ENCODE measurements at regions not wholly inside any gene's neighbourhood (a gene's known extent, or its start where the extent isn't known, plus 50 kb on each side); places are given as distances from the start of the nearest gene placed in this dataset.

- H3K4me1 Mint-ChIP-seq (ENCODE audit: low read depth): no peaks in the 10 kb centered on the region
- no peak overlapping the region for H3K4me3 Mint-ChIP-seq (ENCODE audit: low read depth)
- no peak overlapping the region for H3K27ac Mint-ChIP-seq
- DNase-seq (ENCODE audit: low spot score): no peak
- no peaks in the 10 kb centered on the region for H3K36me3 Mint-ChIP-seq (ENCODE audit: low read depth)
- intact Hi-C loops (cut with micrococcal nuclease): no loop called here
- H3K9me3 Mint-ChIP-seq: peaks cover 28% of the 10 kb centered on the region
- H3K27me3 Mint-ChIP-seq (ENCODE audit: low read depth): no peaks in the 10 kb centered on the region
Observed at GRCh38 chr2:139854769-139855483, 1074.7 kb upstream of the NXPH2 start.

GRCh38 chr2:139850254-139850890 lies 1070.2 kb upstream of the NXPH2 start:
- Mint-ChIP-seq H3K4me1 (ENCODE audit: low read depth) (no peaks in the 10 kb centered on the region), H3K36me3 (ENCODE audit: low read depth) (no peaks in the 10 kb centered on the region), H3K4me3 (ENCODE audit: low read depth) (no peak overlapping the region), H3K27me3 (ENCODE audit: low read depth) (no peaks in the 10 kb centered on the region), H3K9me3 (peaks cover 33% of the 10 kb centered on the region), H3K27ac (no peak overlapping the region)
- no peak for DNase-seq (ENCODE audit: low spot score)
- intact Hi-C loops (cut with micrococcal nuclease): no loop called here

GRCh38 chr2:139836769-139837168 lies 1056.6 kb upstream of the NXPH2 start:
- peaks cover 29% of the 10 kb centered on the region for H3K9me3 Mint-ChIP-seq
- H3K4me1 Mint-ChIP-seq (ENCODE audit: low read depth): no peaks in the 10 kb centered on the region
- H3K4me3 Mint-ChIP-seq (ENCODE audit: low read depth): no peak overlapping the region
- no peaks in the 10 kb centered on the region for H3K36me3 Mint-ChIP-seq (ENCODE audit: low read depth)
- DNase-seq (ENCODE audit: low spot score): no peak
- intact Hi-C loops (cut with micrococcal nuclease): no loop called here
- H3K27ac Mint-ChIP-seq: no peak overlapping the region
- no peaks in the 10 kb centered on the region for H3K27me3 Mint-ChIP-seq (ENCODE audit: low read depth)

- H3K27ac Mint-ChIP-seq: no peak overlapping the region
- no peaks in the 10 kb centered on the region for H3K36me3 Mint-ChIP-seq (ENCODE audit: low read depth)
- H3K4me3 Mint-ChIP-seq (ENCODE audit: low read depth): no peak overlapping the region
- DNase-seq (ENCODE audit: low spot score): no peak
- peaks cover 25% of the 10 kb centered on the region for H3K9me3 Mint-ChIP-seq
- H3K4me1 Mint-ChIP-seq (ENCODE audit: low read depth): no peaks in the 10 kb centered on the region
- intact Hi-C loops (cut with micrococcal nuclease): no loop called here
- no peaks in the 10 kb centered on the region for H3K27me3 Mint-ChIP-seq (ENCODE audit: low read depth)
Observed at GRCh38 chr2:139835101-139835500, 1054.9 kb upstream of the NXPH2 start.

GRCh38 chr2:139828011-139828410 lies 1047.8 kb upstream of the NXPH2 start:
- no peaks in the 10 kb centered on the region for H3K4me1 Mint-ChIP-seq (ENCODE audit: low read depth)

GRCh38 chr2:139825726-139826125 lies 1045.5 kb upstream of the NXPH2 start:
- intact Hi-C loops (cut with micrococcal nuclease): no loop called here
- no peaks in the 10 kb centered on the region for H3K27me3 Mint-ChIP-seq (ENCODE audit: low read depth)
- H3K4me1 Mint-ChIP-seq (ENCODE audit: low read depth): no peaks in the 10 kb centered on the region
- no peaks in the 10 kb centered on the region for H3K36me3 Mint-ChIP-seq (ENCODE audit: low read depth)
- H3K4me3 Mint-ChIP-seq (ENCODE audit: low read depth): no peak overlapping the region
- H3K27ac Mint-ChIP-seq: no peak overlapping the region
- H3K9me3 Mint-ChIP-seq: peaks cover 38% of the 10 kb centered on the region
- no peak for DNase-seq (ENCODE audit: low spot score)

More at GRCh38 chr2:139828011-139828410, 1047.8 kb upstream of the NXPH2 start:
- Mint-ChIP-seq H3K27ac (no peak overlapping the region), H3K4me3 (ENCODE audit: low read depth) (no peak overlapping the region), H3K27me3 (ENCODE audit: low read depth) (no peaks in the 10 kb centered on the region), H3K36me3 (ENCODE audit: low read depth) (no peaks in the 10 kb centered on the region), H3K9me3 (peaks cover 24% of the 10 kb centered on the region)
- no peak for DNase-seq (ENCODE audit: low spot score)
- intact Hi-C loops (cut with micrococcal nuclease): no loop called here

GRCh38 chr2:139819273-139819796 lies 1039.1 kb upstream of the NXPH2 start:
- H3K4me3 Mint-ChIP-seq (ENCODE audit: low read depth): no peak overlapping the region

GRCh38 chr2:139814458-139814857 lies 1034.3 kb upstream of the NXPH2 start:
- no peak for DNase-seq (ENCODE audit: low spot score)
- Mint-ChIP-seq H3K27ac (no peak overlapping the region), H3K36me3 (ENCODE audit: low read depth) (no peaks in the 10 kb centered on the region), H3K4me1 (ENCODE audit: low read depth) (no peaks in the 10 kb centered on the region), H3K9me3 (peaks cover 30% of the 10 kb centered on the region), H3K4me3 (ENCODE audit: low read depth) (no peak overlapping the region), H3K27me3 (ENCODE audit: low read depth) (no peaks in the 10 kb centered on the region)
- intact Hi-C loops (cut with micrococcal nuclease): no loop called here

More at GRCh38 chr2:139819273-139819796, 1039.1 kb upstream of the NXPH2 start:
- Mint-ChIP-seq H3K9me3 (peaks cover 39% of the 10 kb centered on the region), H3K4me1 (ENCODE audit: low read depth) (no peaks in the 10 kb centered on the region), H3K27ac (no peak overlapping the region), H3K27me3 (ENCODE audit: low read depth) (no peaks in the 10 kb centered on the region), H3K36me3 (ENCODE audit: low read depth) (no peaks in the 10 kb centered on the region)
- intact Hi-C loops (cut with micrococcal nuclease): no loop called here
- no peak for DNase-seq (ENCODE audit: low spot score)

- Mint-ChIP-seq H3K27ac (no peak overlapping the region), H3K27me3 (ENCODE audit: low read depth) (no peaks in the 10 kb centered on the region), H3K4me1 (ENCODE audit: low read depth) (no peaks in the 10 kb centered on the region), H3K36me3 (ENCODE audit: low read depth) (no peaks in the 10 kb centered on the region), H3K4me3 (ENCODE audit: low read depth) (no peak overlapping the region), H3K9me3 (peaks cover 28% of the 10 kb centered on the region)
- no peak for DNase-seq (ENCODE audit: low spot score)
- intact Hi-C loops (cut with micrococcal nuclease): no loop called here
Observed at GRCh38 chr2:139813340-139813739, 1033.2 kb upstream of the NXPH2 start.

- no peak for DNase-seq (ENCODE audit: low spot score)
- peaks cover 29% of the 10 kb centered on the region for H3K9me3 Mint-ChIP-seq
- H3K27me3 Mint-ChIP-seq (ENCODE audit: low read depth): no peaks in the 10 kb centered on the region
- H3K27ac Mint-ChIP-seq: no peak overlapping the region
- no peak overlapping the region for H3K4me3 Mint-ChIP-seq (ENCODE audit: low read depth)
- intact Hi-C loops (cut with micrococcal nuclease): no loop called here
- no peaks in the 10 kb centered on the region for H3K4me1 Mint-ChIP-seq (ENCODE audit: low read depth)
- H3K36me3 Mint-ChIP-seq (ENCODE audit: low read depth): no peaks in the 10 kb centered on the region
Observed at GRCh38 chr2:139805441-139805840, 1025.3 kb upstream of the NXPH2 start.

- Mint-ChIP-seq H3K9me3 (peaks cover 34% of the 10 kb centered on the region), H3K4me1 (ENCODE audit: low read depth) (no peaks in the 10 kb centered on the region), H3K4me3 (ENCODE audit: low read depth) (no peak overlapping the region), H3K27ac (no peak overlapping the region), H3K27me3 (ENCODE audit: low read depth) (no peaks in the 10 kb centered on the region), H3K36me3 (ENCODE audit: low read depth) (no peaks in the 10 kb centered on the region)
- DNase-seq (ENCODE audit: low spot score): no peak
- intact Hi-C loops (cut with micrococcal nuclease): no loop called here
Observed at GRCh38 chr2:139798391-139798790, 1018.2 kb upstream of the NXPH2 start.

GRCh38 chr2:139790807-139791752 lies 1010.9 kb upstream of the NXPH2 start:
- intact Hi-C loops (cut with micrococcal nuclease): no loop called here
- Mint-ChIP-seq H3K27ac (no peak overlapping the region), H3K27me3 (ENCODE audit: low read depth) (no peaks in the 10 kb centered on the region), H3K4me1 (ENCODE audit: low read depth) (no peaks in the 10 kb centered on the region), H3K9me3 (peaks cover 30% of the 10 kb centered on the region), H3K36me3 (ENCODE audit: low read depth) (no peaks in the 10 kb centered on the region), H3K4me3 (ENCODE audit: low read depth) (no peak overlapping the region)
- DNase-seq (ENCODE audit: low spot score): no peak
